Activated naive CD4-positive, alpha-beta T cell treated with Interleukin-2 at 50 U/mL for 16 hours (primary cell): ENCODE measurements at regions not wholly inside any gene's neighbourhood (a gene's known extent, or its start where the extent isn't known, plus 50 kb on each side); places are given as distances from the start of the nearest gene placed in this dataset.
"Not testable (repeated sequence)": the region's sequence is repeated elsewhere in the genome, so short reads cannot be mapped to it uniquely, and the experiment has no call there.

Source experiments
- DNase-seq: peaks from one replicate; pipeline ENCODE4 v3.0.0-alpha.2; 2020

- no peak for DNase-seq
Observed at GRCh38 chr9:74036549-74037231, 460.4 kb upstream of the RORB start.

- no peak for DNase-seq
Observed at GRCh38 chr9:74037274-74037673, 459.9 kb upstream of the RORB start.

- no peak for DNase-seq
Observed at GRCh38 chr9:74041588-74041987, 455.5 kb upstream of the RORB start.

GRCh38 chr9:74044844-74045243 is 452.3 kb upstream of the RORB start:
- no peak for DNase-seq

- DNase-seq: no peak
Observed at GRCh38 chr9:74056023-74056422, 441.1 kb upstream of the RORB start.

GRCh38 chr9:74057051-74057450 is 440.1 kb upstream of the RORB start:
- DNase-seq: not testable (repeated sequence)

- DNase-seq: no peak
Observed at GRCh38 chr9:74064702-74065101, 432.4 kb upstream of the RORB start.

- no peak for DNase-seq
Observed at GRCh38 chr9:74066128-74066527, 431.0 kb upstream of the RORB start.

GRCh38 chr9:74066605-74067004 is 430.5 kb upstream of the RORB start:
- DNase-seq: no peak

GRCh38 chr9:74071502-74071901 is 425.6 kb upstream of the RORB start:
- no peak for DNase-seq

GRCh38 chr9:74073897-74074296 is 423.2 kb upstream of the RORB start:
- DNase-seq: no peak

- DNase-seq: no peak
Observed at GRCh38 chr9:74078647-74079046, 418.5 kb upstream of the RORB start.

- not testable (repeated sequence) for DNase-seq
Observed at GRCh38 chr9:74080652-74081051, 416.5 kb upstream of the RORB start.

GRCh38 chr9:74083681-74084433 is 413.3 kb upstream of the RORB start:
- DNase-seq: no peak

- not testable (repeated sequence) for DNase-seq
Observed at GRCh38 chr9:74085384-74086037, 411.6 kb upstream of the RORB start.

- DNase-seq: not testable (repeated sequence)
Observed at GRCh38 chr9:74090921-74091320, 406.2 kb upstream of the RORB start.

GRCh38 chr9:74092491-74092834 is 404.7 kb upstream of the RORB start:
- no peak for DNase-seq

GRCh38 chr9:74094037-74094436 is 403.1 kb upstream of the RORB start:
- not testable (repeated sequence) for DNase-seq

- DNase-seq: no peak
Observed at GRCh38 chr9:74094766-74095165, 402.4 kb upstream of the RORB start.

- no peak for DNase-seq
Observed at GRCh38 chr9:74095925-74096324, 401.2 kb upstream of the RORB start.

GRCh38 chr9:74096420-74096819 is 400.7 kb upstream of the RORB start:
- DNase-seq: no peak

- no peak for DNase-seq
Observed at GRCh38 chr9:74100042-74100441, 397.1 kb upstream of the RORB start.

- not testable (repeated sequence) for DNase-seq
Observed at GRCh38 chr9:74102148-74102547, 395.0 kb upstream of the RORB start.

- DNase-seq: no peak
Observed at GRCh38 chr9:74102702-74103101, 394.4 kb upstream of the RORB start.
